ENCODE measurements at regions not wholly inside any gene's neighbourhood (a gene's known extent, or its start where the extent isn't known, plus 50 kb on each side); places are given as distances from the start of the nearest gene placed in this dataset.

- DNase-seq (ENCODE audit: low read depth): no peak
Measured at GRCh38 chr2:17068021-17068420, 402.4 kb upstream of the CYRIA start.

- DNase-seq (ENCODE audit: low read depth): no peak
Measured at GRCh38 chr2:17065536-17065935, 399.9 kb upstream of the CYRIA start.

- DNase-seq (ENCODE audit: low read depth): no peak
Measured at GRCh38 chr2:17061028-17061427, 395.4 kb upstream of the CYRIA start.

DNA sequence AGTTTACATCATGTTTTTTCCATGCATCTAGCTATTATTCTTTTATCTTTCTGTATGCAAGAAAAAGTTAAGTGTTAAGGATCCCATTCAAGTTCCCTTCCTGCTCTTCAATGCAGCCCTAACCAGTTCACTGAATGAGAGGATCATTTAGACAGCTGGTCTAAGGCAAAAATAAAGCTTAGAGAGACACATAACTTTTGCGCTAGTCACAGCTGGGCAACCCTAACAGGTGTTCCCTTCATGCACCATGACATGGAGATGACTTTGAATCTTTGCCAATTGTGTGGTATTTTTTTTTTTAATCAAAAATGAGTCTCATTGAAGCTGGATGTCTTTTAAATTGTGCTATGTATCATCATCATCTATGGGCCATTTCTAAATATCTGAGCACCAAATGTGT is 393.8 kb upstream of the CYRIA start:
- DNase-seq (ENCODE audit: low read depth): no peak

- DNase-seq (ENCODE audit: low read depth): no peak
Measured at GRCh38 chr2:17058772-17059402, 393.3 kb upstream of the CYRIA start.

- no peak for DNase-seq (ENCODE audit: low read depth)
Measured at GRCh38 chr2:17057109-17058017, 391.7 kb upstream of the CYRIA start.

GRCh38 chr2:17056236-17056635 is 390.6 kb upstream of the CYRIA start:
- no peak for DNase-seq (ENCODE audit: low read depth)

- DNase-seq (ENCODE audit: low read depth): no peak
Measured at GRCh38 chr2:17052001-17052400, 386.4 kb upstream of the CYRIA start.

DNA sequence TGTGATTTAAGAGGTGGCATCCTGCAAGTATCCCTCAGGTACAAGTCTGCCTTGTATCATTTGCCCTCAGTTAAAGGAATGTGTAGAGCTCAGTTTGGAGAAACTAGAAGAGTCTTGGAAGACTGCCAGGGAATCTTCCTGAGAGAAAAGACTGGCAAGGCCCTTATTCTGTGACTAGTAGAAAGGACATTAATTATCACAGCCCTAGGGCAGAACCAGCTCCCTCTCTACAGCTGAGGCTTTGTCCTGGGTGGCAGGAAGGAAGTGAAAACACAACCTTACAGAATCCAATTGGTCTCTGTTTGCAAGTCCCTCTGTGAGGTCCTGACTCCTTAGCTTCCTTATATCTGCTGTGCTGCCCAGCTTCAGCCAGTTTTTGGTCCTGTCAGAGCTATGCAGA is 385.9 kb upstream of the CYRIA start:
- DNase-seq (ENCODE audit: low read depth): no peak

- no peak for DNase-seq (ENCODE audit: low read depth)
Measured at GRCh38 chr2:17043173-17043572, 377.5 kb upstream of the CYRIA start.

GRCh38 chr2:17036361-17036760 is 370.7 kb upstream of the CYRIA start:
- no peak for DNase-seq (ENCODE audit: low read depth)

GRCh38 chr2:17035010-17035409 is 369.4 kb upstream of the CYRIA start:
- DNase-seq (ENCODE audit: low read depth): no peak

DNA sequence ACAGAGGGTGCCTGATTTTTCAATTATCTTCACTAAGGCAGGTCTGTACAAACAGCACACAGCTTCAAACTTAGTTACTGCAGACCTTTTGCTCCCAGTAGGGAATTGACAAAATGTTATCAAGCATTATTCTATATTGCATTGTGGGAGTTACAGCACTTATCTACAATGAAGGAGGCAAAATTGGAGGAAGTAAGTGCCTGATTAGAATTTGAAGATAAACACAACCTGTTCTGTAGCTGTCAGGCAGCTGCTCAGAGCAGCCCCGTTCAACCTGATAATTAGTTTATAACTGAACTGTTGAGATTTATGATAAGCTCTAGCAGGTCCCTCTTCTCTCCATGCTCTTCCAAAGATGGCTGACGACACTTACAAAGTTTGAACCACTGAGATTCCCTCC is 364.4 kb upstream of the CYRIA start:
- DNase-seq (ENCODE audit: low read depth): no peak

GRCh38 chr2:17012297-17012696 is 346.7 kb upstream of the CYRIA start:
- DNase-seq (ENCODE audit: low read depth): no peak

- no peak for DNase-seq (ENCODE audit: low read depth)
Measured at GRCh38 chr2:17010104-17010503, 344.5 kb upstream of the CYRIA start.

DNA sequence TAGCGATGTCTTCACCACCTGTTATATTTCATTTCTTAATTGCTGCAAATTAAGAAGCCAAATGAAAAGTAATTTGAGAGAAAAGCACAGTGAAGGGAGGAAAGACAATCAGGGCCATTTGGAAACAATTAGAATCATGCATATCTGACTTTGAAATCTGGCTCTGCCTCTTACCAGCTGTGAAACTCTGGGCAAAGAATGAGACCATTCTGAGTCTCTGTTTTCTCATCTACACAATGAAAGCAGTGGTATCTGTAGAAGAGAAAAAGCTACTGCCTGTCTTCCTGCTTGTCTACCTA is 334.5 kb upstream of the CYRIA start:
- no peak for DNase-seq (ENCODE audit: low read depth)

- no peak for DNase-seq (ENCODE audit: low read depth)
Measured at GRCh38 chr2:16999347-17000183, 333.9 kb upstream of the CYRIA start.

GRCh38 chr2:16978301-16978700 is 312.7 kb upstream of the CYRIA start:
- DNase-seq (ENCODE audit: low read depth): no peak

- no peak for DNase-seq (ENCODE audit: low read depth)
Measured at GRCh38 chr2:16974688-16975087, 309.1 kb upstream of the CYRIA start.

GRCh38 chr2:16973586-16974286 is 308.1 kb upstream of the CYRIA start:
- no peak for DNase-seq (ENCODE audit: low read depth)

- DNase-seq (ENCODE audit: low read depth): no peak
Measured at GRCh38 chr2:16972276-16972675, 306.6 kb upstream of the CYRIA start.

DNA sequence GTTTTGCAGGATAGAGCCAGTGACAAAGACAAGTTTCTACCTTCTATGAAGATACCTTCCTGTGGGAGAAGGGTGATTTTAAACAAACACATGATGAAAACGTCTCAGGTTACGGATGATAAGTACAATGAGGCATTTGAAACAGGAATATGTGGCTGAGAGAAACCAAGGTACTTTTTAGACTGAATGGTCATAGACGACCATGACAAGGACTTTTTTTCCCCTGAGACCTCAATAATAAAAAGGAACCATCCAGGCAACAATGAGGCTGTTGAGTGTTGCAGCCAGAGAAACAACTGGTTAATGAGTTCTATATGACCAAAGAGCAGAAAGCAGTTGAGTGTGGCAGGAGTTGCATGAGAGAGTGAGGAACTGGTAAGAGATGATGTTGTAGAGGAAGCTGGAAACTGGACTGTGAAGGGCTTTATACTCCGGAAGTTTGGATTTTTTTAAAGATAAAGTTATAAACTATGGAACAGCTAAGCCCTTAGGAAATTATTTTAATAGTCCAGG is 306.1 kb upstream of the CYRIA start:
- no peak for DNase-seq (ENCODE audit: low read depth)

Measured in activated T-cell treated with anti-CD3 and anti-CD28 coated beads for 48 hours (primary cell).